WERI-Rb-1 (cell line): ENCODE measurements at regions not wholly inside any gene's neighbourhood (a gene's known extent, or its start where the extent isn't known, plus 50 kb on each side); places are given as distances from the start of the nearest gene placed in this dataset.

Experiments used
- DNase-seq: peaks from one replicate; pipeline ENCODE4 v3.0.0-alpha.2; 2020
- H3K27ac ChIP-seq: fragments of 250-450 bp; sonication (Bioruptor Pico); 2 replicates; pipeline ENCODE4 v1.5.1; 2020; ENCODE audit warnings: mild to moderate bottlenecking, moderate library complexity
- H3K27me3 ChIP-seq: fragments of 250-450 bp; sonication (Bioruptor Pico); 2 replicates; pipeline ENCODE4 v1.5.1; 2021; ENCODE audit warnings: mild to moderate bottlenecking, low read depth, moderate library complexity; ENCODE audit not compliant: insufficient read depth, severe bottlenecking
- H3K36me3 ChIP-seq: fragments of 250-450 bp; sonication (Bioruptor Pico); 2 replicates; pipeline ENCODE4 v1.5.1; 2020; ENCODE audit warnings: mild to moderate bottlenecking, moderate library complexity
- H3K4me3 ChIP-seq: 2 replicates; pipeline ENCODE4 v1.5.1; 2011; ENCODE audit warnings: low read depth, mild to moderate bottlenecking, control low read depth, low read length
- H3K9me3 ChIP-seq: fragments of 250-450 bp; sonication (Bioruptor Pico); 2 replicates; pipeline ENCODE4 v1.5.1; 2021; ENCODE audit warnings: mild to moderate bottlenecking, moderate library complexity; ENCODE audit not compliant: severe bottlenecking
- TF ChIP-seq, protein P1 (sequence below): IDR thresholded peaks from 2 replicates; pipeline ENCODE4 v1.5.1; 2011; ENCODE audit warnings: low read depth, mild to moderate bottlenecking, control low read depth, inconsistent platforms, low read length

DNA sequence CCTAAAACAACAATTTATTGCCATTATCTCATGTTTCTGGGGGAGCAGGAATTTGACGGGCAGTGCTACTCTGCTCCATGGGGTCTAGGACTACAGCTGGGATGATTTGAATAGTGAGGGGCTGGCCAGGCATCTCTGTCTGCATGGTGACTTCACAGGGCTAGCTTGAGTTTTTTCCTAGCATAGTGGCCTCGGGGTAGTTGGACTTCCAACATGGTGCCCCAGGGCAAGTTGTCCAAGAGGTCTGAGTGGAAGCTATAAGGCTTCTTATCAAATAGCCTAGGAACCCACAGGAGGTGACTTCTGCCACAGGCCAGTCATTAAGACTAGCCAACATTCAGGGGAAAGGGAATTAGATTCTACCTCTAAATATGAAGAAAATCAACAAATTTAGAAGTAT, 92.0 kb upstream of the WLS start:
- TF ChIP-seq, protein P1, sequence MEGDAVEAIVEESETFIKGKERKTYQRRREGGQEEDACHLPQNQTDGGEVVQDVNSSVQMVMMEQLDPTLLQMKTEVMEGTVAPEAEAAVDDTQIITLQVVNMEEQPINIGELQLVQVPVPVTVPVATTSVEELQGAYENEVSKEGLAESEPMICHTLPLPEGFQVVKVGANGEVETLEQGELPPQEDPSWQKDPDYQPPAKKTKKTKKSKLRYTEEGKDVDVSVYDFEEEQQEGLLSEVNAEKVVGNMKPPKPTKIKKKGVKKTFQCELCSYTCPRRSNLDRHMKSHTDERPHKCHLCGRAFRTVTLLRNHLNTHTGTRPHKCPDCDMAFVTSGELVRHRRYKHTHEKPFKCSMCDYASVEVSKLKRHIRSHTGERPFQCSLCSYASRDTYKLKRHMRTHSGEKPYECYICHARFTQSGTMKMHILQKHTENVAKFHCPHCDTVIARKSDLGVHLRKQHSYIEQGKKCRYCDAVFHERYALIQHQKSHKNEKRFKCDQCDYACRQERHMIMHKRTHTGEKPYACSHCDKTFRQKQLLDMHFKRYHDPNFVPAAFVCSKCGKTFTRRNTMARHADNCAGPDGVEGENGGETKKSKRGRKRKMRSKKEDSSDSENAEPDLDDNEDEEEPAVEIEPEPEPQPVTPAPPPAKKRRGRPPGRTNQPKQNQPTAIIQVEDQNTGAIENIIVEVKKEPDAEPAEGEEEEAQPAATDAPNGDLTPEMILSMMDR = no peak
- no peak overlapping the region for H3K4me3 ChIP-seq
- no peaks in the 10 kb centered on the region for H3K27me3 ChIP-seq
- DNase-seq = no peak
- H3K36me3 ChIP-seq = no peaks in the 10 kb centered on the region
- H3K9me3 ChIP-seq = no peaks in the 10 kb centered on the region
- H3K27ac ChIP-seq = no peak overlapping the region

DNA sequence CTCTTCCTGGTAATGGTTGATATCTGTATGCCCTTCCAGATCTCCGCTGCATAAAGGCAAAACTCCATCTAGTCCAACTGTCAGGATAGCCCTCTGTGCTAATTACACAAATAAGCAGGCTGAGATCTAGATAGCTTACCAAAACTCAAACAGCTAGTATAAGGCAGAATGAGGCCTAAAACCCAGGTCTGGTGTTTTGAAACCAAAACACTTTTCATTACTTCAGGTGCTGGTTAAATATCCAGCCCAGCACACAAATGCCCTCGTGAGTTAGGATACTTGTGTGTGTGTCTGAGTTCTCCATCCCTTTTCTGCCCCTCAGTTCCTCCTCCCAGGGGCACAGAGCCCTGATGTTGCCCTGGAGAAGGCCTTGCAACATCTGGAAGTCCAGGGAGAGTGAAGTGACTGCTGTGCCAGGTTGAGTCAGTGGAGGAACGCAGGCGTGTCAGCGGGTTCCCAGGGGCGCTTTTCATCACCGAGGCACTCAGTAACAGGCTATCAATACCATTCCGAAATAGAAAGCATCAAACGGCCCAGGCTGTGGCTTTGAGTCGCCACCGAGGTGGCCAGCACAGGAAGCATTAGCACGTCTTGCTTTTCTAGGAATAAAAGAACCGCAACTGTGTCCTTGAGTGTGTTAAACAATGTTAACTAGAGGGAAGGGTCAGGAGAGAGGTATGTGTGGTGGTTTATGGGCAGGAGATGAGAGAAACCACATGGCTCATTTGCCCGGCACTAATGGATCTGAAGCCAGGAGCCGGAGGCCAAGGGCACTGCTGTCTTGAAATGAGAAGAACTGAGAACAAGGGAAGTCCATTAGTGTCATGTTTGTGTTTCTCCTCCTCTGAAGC, 90.7 kb upstream of the WLS start:
- DNase-seq = no peak
- no peaks in the 10 kb centered on the region for H3K36me3 ChIP-seq
- TF ChIP-seq, protein P1 = no peak
- H3K27ac ChIP-seq = no peak overlapping the region
- H3K27me3 ChIP-seq = no peaks in the 10 kb centered on the region
- no peaks in the 10 kb centered on the region for H3K9me3 ChIP-seq
- H3K4me3 ChIP-seq = no peak overlapping the region

DNA sequence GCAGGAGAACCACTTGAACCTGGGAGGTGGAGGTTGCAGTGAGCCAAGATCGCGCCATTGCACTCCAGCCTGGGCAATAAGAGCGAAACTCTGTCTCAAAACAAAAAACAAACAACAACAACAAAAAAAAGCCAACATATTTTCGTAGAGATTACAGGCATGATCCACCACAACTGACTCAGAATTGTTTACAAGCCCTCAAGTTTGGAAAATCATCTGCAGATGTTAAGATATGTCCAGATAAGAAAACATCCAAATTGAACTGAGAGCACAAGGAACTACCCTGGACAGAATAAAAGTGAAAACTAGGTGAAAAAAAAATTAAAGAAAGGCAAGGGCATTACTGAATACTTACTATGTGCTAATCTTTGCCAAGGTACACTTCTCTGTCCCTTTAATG, 89.8 kb upstream of the WLS start:
- Histone ChIP-seq H3K27me3 (no peaks in the 10 kb centered on the region), H3K9me3 (no peaks in the 10 kb centered on the region), H3K27ac (no peak overlapping the region), H3K4me3 (no peak overlapping the region), H3K36me3 (no peaks in the 10 kb centered on the region)
- DNase-seq = no peak
- TF ChIP-seq, protein P1 = no peak

DNA sequence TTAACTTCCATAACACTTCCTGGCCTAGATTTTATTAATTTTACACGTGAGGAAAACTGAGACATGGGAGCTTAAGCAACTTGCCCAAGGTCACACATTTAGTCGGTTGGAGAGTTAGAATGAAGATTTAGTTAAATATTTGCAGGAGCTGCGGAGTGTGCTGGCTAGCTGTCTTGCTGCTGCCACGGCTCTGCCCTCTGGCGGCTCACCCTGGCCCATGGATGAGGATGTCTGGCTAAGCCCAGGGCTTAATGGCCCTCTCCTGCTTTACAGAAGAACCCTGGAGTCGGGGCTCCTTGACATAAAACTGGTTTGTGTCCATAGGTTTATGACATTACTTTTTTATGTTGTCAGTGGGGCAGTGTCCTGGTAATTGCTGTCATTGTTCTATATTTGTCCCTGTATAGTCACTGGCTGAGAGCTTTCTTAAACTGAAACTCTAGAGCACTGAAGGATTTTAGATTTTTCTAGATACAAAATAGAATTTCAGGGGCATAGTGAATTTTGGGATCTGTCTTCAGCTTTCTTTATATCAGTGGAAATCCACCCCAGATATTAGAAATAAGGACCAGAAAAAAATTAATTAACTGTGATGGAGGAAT, 88.9 kb upstream of the WLS start:
- Histone ChIP-seq H3K27ac (no peak overlapping the region), H3K36me3 (no peaks in the 10 kb centered on the region), H3K9me3 (no peaks in the 10 kb centered on the region), H3K4me3 (no peak overlapping the region), H3K27me3 (no peaks in the 10 kb centered on the region)
- TF ChIP-seq, protein P1 = peak; percentile 66
- peak; percentile 58 for DNase-seq

DNA sequence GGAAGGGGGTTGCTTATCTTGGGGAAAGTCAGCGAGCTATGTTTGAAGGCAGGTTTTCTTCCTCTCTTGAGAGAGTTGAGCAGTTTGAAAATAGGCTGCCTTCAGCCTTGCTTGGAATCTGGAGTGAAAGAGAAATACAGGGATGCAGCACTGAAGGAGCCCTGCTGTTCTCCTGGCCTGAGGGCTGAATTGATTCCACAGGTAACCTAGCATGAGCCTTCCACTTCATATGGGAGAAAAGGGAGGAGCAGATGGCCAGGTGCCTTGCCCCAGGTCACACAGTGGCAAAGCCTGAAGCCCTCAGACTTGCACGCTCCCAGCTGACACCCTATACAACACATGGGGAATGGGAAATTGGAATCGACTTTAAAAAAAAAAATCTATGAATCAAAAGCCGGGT, 88.0 kb upstream of the WLS start:
- TF ChIP-seq, protein P1 = no peak
- Histone ChIP-seq H3K27me3 (no peaks in the 10 kb centered on the region), H3K4me3 (no peak overlapping the region), H3K27ac (no peak overlapping the region), H3K36me3 (no peaks in the 10 kb centered on the region), H3K9me3 (no peaks in the 10 kb centered on the region)
- no peak for DNase-seq

DNA sequence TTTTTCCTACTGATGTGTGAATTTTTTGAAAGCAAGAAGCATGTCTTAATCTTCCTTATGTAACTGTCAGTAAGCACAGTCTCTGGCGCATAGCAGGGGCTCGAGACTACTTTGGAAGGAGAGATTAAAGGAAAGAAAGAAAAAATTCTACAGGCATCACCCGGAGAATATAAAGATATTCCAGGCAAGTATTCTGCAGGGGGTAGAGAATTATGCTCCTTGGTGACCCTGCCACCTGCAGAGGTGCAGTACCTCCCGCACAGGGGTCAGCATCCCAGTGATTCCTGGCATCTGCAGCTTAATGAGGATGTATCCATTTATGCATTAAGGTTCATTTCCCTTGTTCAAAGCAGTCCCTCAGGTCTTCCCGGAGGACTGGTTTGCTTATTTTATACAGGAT, 87.6 kb upstream of the WLS start:
- no peaks in the 10 kb centered on the region for H3K9me3 ChIP-seq
- no peak for DNase-seq
- H3K36me3 ChIP-seq = no peaks in the 10 kb centered on the region
- no peak overlapping the region for H3K27ac ChIP-seq
- no peak overlapping the region for H3K4me3 ChIP-seq
- H3K27me3 ChIP-seq = no peaks in the 10 kb centered on the region
- TF ChIP-seq, protein P1 = no peak
